ENCODE measurements at regions not wholly inside any gene's neighbourhood (a gene's known extent, or its start where the extent isn't known, plus 50 kb on each side); places are given as distances from the start of the nearest gene placed in this dataset.

DNA sequence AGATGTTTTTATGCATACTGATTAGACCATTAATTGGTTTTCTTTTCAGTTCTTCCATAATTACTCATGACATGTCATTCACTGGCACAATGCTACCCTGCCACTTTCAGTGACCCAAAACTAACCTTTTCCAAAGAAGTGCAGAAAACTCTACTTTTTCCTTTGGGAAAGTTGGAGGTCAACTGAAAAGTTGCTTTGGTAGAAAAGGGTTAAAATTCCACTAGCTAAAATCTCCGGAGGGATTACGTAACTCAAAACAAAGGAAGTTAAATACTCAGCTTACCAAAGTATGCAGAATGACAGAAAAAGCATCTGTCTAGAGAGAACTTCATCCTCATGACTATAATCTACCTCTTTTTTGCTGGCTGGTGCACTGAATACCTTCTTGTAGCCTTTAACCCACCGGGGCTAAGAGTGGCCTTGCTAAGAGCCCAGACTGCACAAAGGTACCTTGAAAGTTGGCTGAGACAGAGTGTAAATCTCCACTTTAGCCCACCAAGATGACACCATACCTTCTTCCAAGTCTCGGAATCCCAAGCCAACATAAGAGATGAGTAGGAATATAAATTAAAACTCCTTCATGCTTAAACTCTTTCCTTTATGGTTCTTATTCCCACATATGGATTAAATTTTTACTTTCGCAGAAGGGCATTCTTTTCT is 1099.5 kb upstream of the INTU start:
- no peak for TF ChIP-seq CTCF (IDR thresholded peaks at IDR 0.05)

DNA sequence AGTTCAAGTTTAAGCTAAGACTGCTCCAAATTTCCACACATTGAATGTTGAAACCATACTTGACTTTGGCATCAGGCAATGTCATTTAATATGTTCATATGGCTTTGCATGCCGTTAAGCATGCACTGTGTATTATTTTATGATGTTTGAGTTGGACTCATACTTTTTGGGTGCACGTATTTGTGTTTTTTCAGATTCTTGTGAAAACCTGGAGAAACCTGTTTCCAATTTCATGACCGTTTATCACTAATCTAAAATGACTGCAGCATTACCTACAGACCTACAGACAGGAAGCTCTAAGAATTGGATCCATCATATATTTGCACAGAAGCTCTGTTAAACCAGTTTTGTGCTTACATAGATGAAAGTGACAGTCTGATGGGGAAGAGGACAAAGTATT is 1093.0 kb upstream of the INTU start:
- TF ChIP-seq CTCF (IDR thresholded peaks at IDR 0.05) = no peak

DNA sequence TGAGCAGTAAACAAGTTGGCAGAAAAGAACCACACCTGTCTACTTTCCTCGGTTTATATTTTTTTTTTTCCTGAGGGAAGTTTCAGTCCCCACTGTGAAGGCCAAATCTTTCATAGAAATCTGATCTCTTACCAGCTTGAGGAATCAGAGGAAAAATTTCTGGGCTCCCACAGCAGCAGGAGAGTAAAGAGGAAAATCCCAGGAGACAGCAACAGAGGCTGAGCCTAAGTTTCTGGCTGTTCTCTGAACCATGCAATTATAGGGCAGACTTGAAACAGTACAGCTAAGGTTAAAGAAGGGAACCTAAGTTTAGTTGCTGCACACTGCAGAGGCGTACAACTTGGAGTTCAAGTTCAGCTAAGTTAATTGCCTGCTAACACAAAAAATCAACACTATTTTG is 1090.9 kb upstream of the INTU start:
- TF ChIP-seq CTCF (IDR thresholded peaks at IDR 0.05) = no peak

GRCh38 chr4:126544276-126544675 is 1088.5 kb upstream of the INTU start:
- no peak for TF ChIP-seq CTCF (IDR thresholded peaks at IDR 0.05)

DNA sequence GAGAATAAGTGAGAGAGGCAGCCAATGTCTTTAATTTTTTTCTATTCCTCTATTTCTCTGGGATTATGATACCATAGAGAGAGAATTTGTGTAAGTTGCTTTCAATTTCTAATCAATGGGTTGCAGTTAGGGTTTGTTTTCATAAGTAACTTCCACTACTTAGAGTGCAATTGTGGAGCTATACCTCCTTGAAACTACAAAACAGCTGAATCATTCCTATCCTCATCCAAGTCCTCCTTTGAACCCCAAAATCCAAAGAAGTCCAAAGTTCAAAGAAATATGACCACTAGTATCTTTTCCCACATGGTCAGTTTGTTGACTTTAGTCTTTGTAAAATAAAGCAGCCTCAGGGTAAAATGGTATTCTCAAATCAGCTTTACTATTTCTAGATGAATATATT is 1085.4 kb upstream of the INTU start:
- no peak for TF ChIP-seq CTCF (IDR thresholded peaks at IDR 0.05)

GRCh38 chr4:126548890-126549289 is 1083.9 kb upstream of the INTU start:
- no peak for TF ChIP-seq CTCF (IDR thresholded peaks at IDR 0.05)

- no peak for TF ChIP-seq CTCF (IDR thresholded peaks at IDR 0.05)
Observed at GRCh38 chr4:126552321-126552720, 1080.4 kb upstream of the INTU start.

GRCh38 chr4:126553248-126553647 is 1079.5 kb upstream of the INTU start:
- no peak for TF ChIP-seq CTCF (IDR thresholded peaks at IDR 0.05)
